GM18502 (cell line): ENCODE measurements at regions not wholly inside any gene's neighbourhood (a gene's known extent, or its start where the extent isn't known, plus 50 kb on each side); places are given as distances from the start of the nearest gene placed in this dataset.

Source experiments
- ATAC-seq: cut with Tn5 transposase; IDR thresholded peaks from one replicate; pipeline ENCODE4 v1.9.1; 2021; ENCODE audit warnings: mild to moderate bottlenecking; ENCODE audit not compliant: unreplicated experiment, poor library complexity

- no peak for ATAC-seq
These were observed 68.3 kb upstream of the GJB5 start for GRCh38 chr1:34686531-34686930.

- no peak for ATAC-seq
These were observed 66.7 kb upstream of the GJB5 start for GRCh38 chr1:34688006-34688741.

- no peak for ATAC-seq
These were observed 64.6 kb upstream of the GJB5 start for GRCh38 chr1:34690269-34690668.

GRCh38 chr1:34693081-34693480, 61.8 kb upstream of the GJB5 start:
- ATAC-seq, result no peak

GRCh38 chr1:34694383-34694782, 60.5 kb upstream of the GJB5 start:
- no peak for ATAC-seq

- no peak for ATAC-seq
These were observed 59.3 kb upstream of the GJB5 start for GRCh38 chr1:34695580-34695979.

- ATAC-seq, result no peak
These were observed 58.6 kb upstream of the GJB5 start for GRCh38 chr1:34696230-34696629.

- ATAC-seq, result no peak
These were observed 57.9 kb upstream of the GJB5 start for GRCh38 chr1:34696981-34697380.

GRCh38 chr1:34697818-34698217, 57.0 kb upstream of the GJB5 start:
- no peak for ATAC-seq

- no peak for ATAC-seq
These were observed 53.4 kb upstream of the GJB5 start for GRCh38 chr1:34701326-34702060.
